Astrocyte (in vitro differentiated cells and primary cell): ENCODE measurements at regions not wholly inside any gene's neighbourhood (a gene's known extent, or its start where the extent isn't known, plus 50 kb on each side); places are given as distances from the start of the nearest gene placed in this dataset.

Experiments
- DNase-seq: peaks from one replicate; pipeline ENCODE4 v3.0.0-alpha.2; 2010; ENCODE audit warnings: low read depth
- FAIRE-seq: peaks from 2 replicates; lab custom pipeline; 2011; peaks lifted over from hg19 to GRCh38; lab: Jason Lieb, UNC
- H2AFZ ChIP-seq: 2 replicates; pipeline ENCODE4 v1.6.0; 2012; ENCODE audit warnings: low read depth, low read length, inconsistent platforms
- H3K27ac ChIP-seq: 2 replicates; pipeline ENCODE4 v1.5.1; 2011; ENCODE audit warnings: low read depth, low read length, inconsistent platforms
- H3K27me3 ChIP-seq: 2 replicates; pipeline ENCODE4 v1.6.0; 2011; ENCODE audit warnings: low read length, inconsistent platforms; ENCODE audit not compliant: insufficient read depth
- H3K36me3 ChIP-seq: 2 replicates; pipeline ENCODE4 v1.5.1; 2011; ENCODE audit warnings: low read length, inconsistent platforms; ENCODE audit not compliant: insufficient read depth
- H3K4me1 ChIP-seq: 2 replicates; pipeline ENCODE4 v1.5.1; 2011; ENCODE audit warnings: low read length, inconsistent platforms; ENCODE audit not compliant: insufficient read depth
- H3K4me2 ChIP-seq: 2 replicates; pipeline ENCODE4 v1.6.0; 2012; ENCODE audit warnings: low read length, inconsistent platforms
- H3K4me3 ChIP-seq: 2 replicates; pipeline ENCODE4 v1.5.1; 2011; ENCODE audit warnings: low read depth, mild to moderate bottlenecking, low read length, inconsistent platforms; ENCODE audit not compliant: insufficient read depth
- H3K79me2 ChIP-seq: 2 replicates; pipeline ENCODE4 v1.6.0; 2012; ENCODE audit warnings: mild to moderate bottlenecking, low read length, inconsistent platforms; ENCODE audit not compliant: insufficient read depth
- H3K9ac ChIP-seq: 2 replicates; pipeline ENCODE4 v1.6.0; 2012; ENCODE audit warnings: mild to moderate bottlenecking, low read length, inconsistent platforms
- H3K9me3 ChIP-seq: 2 replicates; pipeline ENCODE4 v1.5.1; 2012; ENCODE audit warnings: low read depth, mild to moderate bottlenecking, low read length, inconsistent platforms; ENCODE audit not compliant: insufficient read depth
- H4K20me1 ChIP-seq: 2 replicates; pipeline ENCODE4 v1.6.0; 2012; ENCODE audit warnings: low read length, inconsistent platforms; ENCODE audit not compliant: insufficient read depth
- H3K27ac Mint-ChIP-seq: one replicate; pipeline ENCODE4 v1.8.0; 2021; ENCODE audit warnings: mild to moderate bottlenecking, mixed read lengths; ENCODE audit not compliant: unreplicated experiment
- H3K27me3 Mint-ChIP-seq: one replicate; pipeline ENCODE4 v1.8.0; 2021; ENCODE audit warnings: low read depth, mixed read lengths; ENCODE audit not compliant: unreplicated experiment
- H3K36me3 Mint-ChIP-seq: one replicate; pipeline ENCODE4 v1.8.0; 2021; ENCODE audit warnings: low read depth, mixed read lengths; ENCODE audit not compliant: unreplicated experiment
- H3K4me1 Mint-ChIP-seq: one replicate; pipeline ENCODE4 v1.8.0; 2021; ENCODE audit warnings: low read depth, mixed read lengths; ENCODE audit not compliant: unreplicated experiment
- H3K4me3 Mint-ChIP-seq: one replicate; pipeline ENCODE4 v1.8.0; 2021; ENCODE audit warnings: mild to moderate bottlenecking, moderate library complexity, mixed read lengths; ENCODE audit not compliant: unreplicated experiment
- H3K9me3 Mint-ChIP-seq: one replicate; pipeline ENCODE4 v1.8.0; 2021; ENCODE audit warnings: mild to moderate bottlenecking, mixed read lengths; ENCODE audit not compliant: unreplicated experiment
- CTCF ChIP-seq: IDR thresholded peaks from 2 replicates; pipeline ENCODE4 v1.5.1; 2011; ENCODE audit warnings: low read depth, mild to moderate bottlenecking, inconsistent platforms, low read length, moderate library complexity; ENCODE audit not compliant: insufficient read depth
- EZH2 ChIP-seq: IDR thresholded peaks from 2 replicates; pipeline ENCODE4 v1.6.1; 2012; ENCODE audit warnings: mild to moderate bottlenecking, low read length, inconsistent platforms; ENCODE audit not compliant: insufficient read depth

- Histone ChIP-seq H3K9ac (no peak overlapping the region), H3K27me3 (no peaks in the 10 kb centered on the region), H3K9me3 (no peaks in the 10 kb centered on the region), H2AFZ (no peak overlapping the region), H3K79me2 (no peaks in the 10 kb centered on the region), H3K4me1 (no peaks in the 10 kb centered on the region), H3K27ac (no peak overlapping the region), H3K4me3 (no peak overlapping the region), H3K36me3 (no peaks in the 10 kb centered on the region), H4K20me1 (no peaks in the 10 kb centered on the region), H3K4me2 (no peak overlapping the region)
- peaks cover 5% of the 10 kb centered on the region for H3K9me3 Mint-ChIP-seq
- H3K4me3 Mint-ChIP-seq = no peak overlapping the region
- no peak for FAIRE-seq
- H3K4me1 Mint-ChIP-seq = peaks cover 15% of the 10 kb centered on the region
- TF ChIP-seq CTCF = no peak
- no peak for TF ChIP-seq EZH2
- peaks cover 1% of the 10 kb centered on the region for H3K27me3 Mint-ChIP-seq
- no peak overlapping the region for H3K27ac Mint-ChIP-seq
- no peaks in the 10 kb centered on the region for H3K36me3 Mint-ChIP-seq
- no peak for DNase-seq
Observed at GRCh38 chr2:115946891-115947290, 1504.5 kb downstream of the DPP10 start.

- TF ChIP-seq EZH2 (no peak), CTCF (no peak)
- H3K4me1 Mint-ChIP-seq = peaks cover 4% of the 10 kb centered on the region
- H3K27ac Mint-ChIP-seq = no peak overlapping the region
- DNase-seq (no peak), FAIRE-seq (no peak)
- no peak overlapping the region for H3K4me2 ChIP-seq
- no peaks in the 10 kb centered on the region for H3K9me3 ChIP-seq
- H3K27me3 ChIP-seq = no peaks in the 10 kb centered on the region
- no peaks in the 10 kb centered on the region for H4K20me1 ChIP-seq
- no peak overlapping the region for H2AFZ ChIP-seq
- no peak overlapping the region for H3K4me3 Mint-ChIP-seq
- H3K27me3 Mint-ChIP-seq = no peaks in the 10 kb centered on the region
- H3K4me1 ChIP-seq = no peaks in the 10 kb centered on the region
- H3K79me2 ChIP-seq = no peaks in the 10 kb centered on the region
- H3K36me3 ChIP-seq = no peaks in the 10 kb centered on the region
- H3K4me3 ChIP-seq = no peak overlapping the region
- H3K27ac ChIP-seq = no peak overlapping the region
- peaks cover 5% of the 10 kb centered on the region for H3K9me3 Mint-ChIP-seq
- no peaks in the 10 kb centered on the region for H3K36me3 Mint-ChIP-seq
- H3K9ac ChIP-seq = no peak overlapping the region
Observed at GRCh38 chr2:115976916-115977315, 1534.5 kb downstream of the DPP10 start.

- H3K4me1 ChIP-seq = no peaks in the 10 kb centered on the region
- no peak overlapping the region for H2AFZ ChIP-seq
- no peaks in the 10 kb centered on the region for H3K9me3 Mint-ChIP-seq
- TF ChIP-seq CTCF = no peak
- no peak for TF ChIP-seq EZH2
- FAIRE-seq (no peak), DNase-seq (no peak)
- H3K27ac Mint-ChIP-seq = no peak overlapping the region
- no peaks in the 10 kb centered on the region for H3K4me1 Mint-ChIP-seq
- H3K36me3 Mint-ChIP-seq = no peaks in the 10 kb centered on the region
- H3K4me3 Mint-ChIP-seq = no peak overlapping the region
- no peaks in the 10 kb centered on the region for H3K27me3 Mint-ChIP-seq
- H3K79me2 ChIP-seq = no peaks in the 10 kb centered on the region
- no peaks in the 10 kb centered on the region for H3K27me3 ChIP-seq
- no peak overlapping the region for H3K4me3 ChIP-seq
- H4K20me1 ChIP-seq = no peaks in the 10 kb centered on the region
- no peak overlapping the region for H3K27ac ChIP-seq
- no peaks in the 10 kb centered on the region for H3K36me3 ChIP-seq
- no peak overlapping the region for H3K9ac ChIP-seq
- no peaks in the 10 kb centered on the region for H3K9me3 ChIP-seq
- H3K4me2 ChIP-seq = no peak overlapping the region
Observed at GRCh38 chr2:115999039-115999438, 1556.6 kb downstream of the DPP10 start.
